GM18520 (cell line): ENCODE measurements at regions not wholly inside any gene's neighbourhood (a gene's known extent, or its start where the extent isn't known, plus 50 kb on each side); places are given as distances from the start of the nearest gene placed in this dataset.
"Not testable (repeated sequence)": the region's sequence is repeated elsewhere in the genome, so short reads cannot be mapped to it uniquely, and the experiment has no call there.

Experiments used
- ATAC-seq: cut with Tn5 transposase; IDR thresholded peaks from one replicate; pipeline ENCODE4 v1.9.1; 2021; ENCODE audit not compliant: unreplicated experiment

- ATAC-seq = no peak
These were observed 91.9 kb upstream of the BCL2L14 start for GRCh38 chr12:11978726-11979384.

- no peak for ATAC-seq
These were observed 90.6 kb upstream of the BCL2L14 start for GRCh38 chr12:11980115-11980514.

- ATAC-seq = peak; percentile 90
These were observed 89.5 kb upstream of the BCL2L14 start for GRCh38 chr12:11981121-11981733.

- no peak for ATAC-seq
These were observed 86.3 kb upstream of the BCL2L14 start for GRCh38 chr12:11984417-11984816.

GRCh38 chr12:11986165-11986564 is 84.6 kb upstream of the BCL2L14 start:
- no peak for ATAC-seq

GRCh38 chr12:11987901-11988300 is 82.8 kb upstream of the BCL2L14 start:
- ATAC-seq = no peak

- no peak for ATAC-seq
These were observed 79.1 kb upstream of the BCL2L14 start for GRCh38 chr12:11991604-11992003.

GRCh38 chr12:11992515-11992914 is 78.2 kb upstream of the BCL2L14 start:
- ATAC-seq = no peak

GRCh38 chr12:11998307-11998943 is 72.3 kb upstream of the BCL2L14 start:
- not testable (repeated sequence) for ATAC-seq

GRCh38 chr12:11998944-11999315 is 71.8 kb upstream of the BCL2L14 start:
- no peak for ATAC-seq

GRCh38 chr12:12003609-12004008 is 67.1 kb upstream of the BCL2L14 start:
- ATAC-seq = no peak

- ATAC-seq = no peak
These were observed 66.2 kb upstream of the BCL2L14 start for GRCh38 chr12:12004524-12004923.

- no peak for ATAC-seq
These were observed 63.6 kb upstream of the BCL2L14 start for GRCh38 chr12:12007001-12007712.

- ATAC-seq = no peak
These were observed 63.0 kb upstream of the BCL2L14 start for GRCh38 chr12:12007713-12008231.

- ATAC-seq = no peak
These were observed 62.4 kb upstream of the BCL2L14 start for GRCh38 chr12:12008232-12008850.

- peak; percentile 55 for ATAC-seq
These were observed 61.7 kb upstream of the BCL2L14 start for GRCh38 chr12:12008931-12009611.

- ATAC-seq = not testable (repeated sequence)
These were observed 60.9 kb upstream of the BCL2L14 start for GRCh38 chr12:12009749-12010276.

- peak; percentile 33 for ATAC-seq
These were observed 60.3 kb upstream of the BCL2L14 start for GRCh38 chr12:12010277-12011039.

GRCh38 chr12:12011880-12012260 is 58.9 kb upstream of the BCL2L14 start:
- ATAC-seq = no peak
